GM18519 (cell line): ENCODE measurements at regions not wholly inside any gene's neighbourhood (a gene's known extent, or its start where the extent isn't known, plus 50 kb on each side); places are given as distances from the start of the nearest gene placed in this dataset.

Experiments
- ATAC-seq: cut with Tn5 transposase; IDR thresholded peaks from one replicate; pipeline ENCODE4 v1.9.1; 2021; ENCODE audit warnings: mild to moderate bottlenecking, moderate library complexity; ENCODE audit not compliant: unreplicated experiment, low FRiP score

- no peak for ATAC-seq
These were observed 50.6 kb upstream of the JAZF1 start for GRCh38 chr7:28231176-28231575.

GRCh38 chr7:28236560-28236959 lies 56.0 kb upstream of the JAZF1 start:
- ATAC-seq: no peak

- no peak for ATAC-seq
These were observed 56.8 kb upstream of the JAZF1 start for GRCh38 chr7:28237363-28237762.

- ATAC-seq: no peak
These were observed 59.2 kb upstream of the JAZF1 start for GRCh38 chr7:28239823-28240204.

- no peak for ATAC-seq
These were observed 59.9 kb upstream of the JAZF1 start for GRCh38 chr7:28240481-28240880.

GRCh38 chr7:28243861-28244260 lies 63.3 kb upstream of the JAZF1 start:
- ATAC-seq: no peak

GRCh38 chr7:28245123-28245878 lies 64.7 kb upstream of the JAZF1 start:
- no peak for ATAC-seq

- no peak for ATAC-seq
These were observed 66.4 kb upstream of the JAZF1 start for GRCh38 chr7:28246921-28247461.

- ATAC-seq: no peak
These were observed 77.6 kb upstream of the JAZF1 start for GRCh38 chr7:28258240-28258639.

GRCh38 chr7:28260969-28261368 lies 80.4 kb upstream of the JAZF1 start:
- ATAC-seq: no peak

GRCh38 chr7:28263622-28264271 lies 83.2 kb upstream of the JAZF1 start:
- ATAC-seq: no peak

GRCh38 chr7:28266402-28266801 lies 85.8 kb upstream of the JAZF1 start:
- no peak for ATAC-seq

- ATAC-seq: no peak
These were observed 86.4 kb upstream of the JAZF1 start for GRCh38 chr7:28267012-28267411.

- ATAC-seq: no peak
These were observed 89.2 kb upstream of the JAZF1 start for GRCh38 chr7:28269700-28270361.

GRCh38 chr7:28270536-28270935 lies 89.9 kb upstream of the JAZF1 start:
- no peak for ATAC-seq

GRCh38 chr7:28272461-28272877 lies 91.9 kb upstream of the JAZF1 start:
- no peak for ATAC-seq

GRCh38 chr7:28276298-28276697 lies 95.7 kb upstream of the JAZF1 start:
- ATAC-seq: no peak

- no peak for ATAC-seq
These were observed 96.8 kb upstream of the JAZF1 start for GRCh38 chr7:28277364-28277763.

- no peak for ATAC-seq
These were observed 97.4 kb upstream of the JAZF1 start for GRCh38 chr7:28277958-28278357.

GRCh38 chr7:28280516-28280915 lies 99.9 kb upstream of the JAZF1 start:
- no peak for ATAC-seq

GRCh38 chr7:28290496-28290895 lies 109.9 kb upstream of the JAZF1 start:
- no peak for ATAC-seq
